ENCODE measurements at regions not wholly inside any gene's neighbourhood (a gene's known extent, or its start where the extent isn't known, plus 50 kb on each side); places are given as distances from the start of the nearest gene placed in this dataset.

DNA sequence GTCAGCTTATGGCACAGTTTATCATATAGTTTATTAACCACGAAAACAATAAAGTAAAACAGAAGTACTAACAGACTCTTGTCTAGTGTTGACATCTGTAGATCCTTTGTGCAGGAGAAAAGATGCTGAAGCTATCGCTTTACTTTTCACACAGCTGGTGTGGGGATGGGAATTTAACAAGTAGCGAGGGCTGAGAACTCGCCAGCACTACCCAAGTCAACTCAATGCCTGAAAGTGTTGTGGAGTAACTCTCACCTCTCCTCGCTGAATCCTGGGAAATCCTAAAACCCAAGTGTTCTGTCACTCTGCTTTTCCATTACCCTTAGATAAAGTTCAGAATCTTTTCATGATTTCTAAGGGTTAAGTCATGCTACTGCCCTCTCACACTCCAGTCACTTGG is 264.2 kb downstream of the BMP4 start:
- Histone ChIP-seq H3K4me3 (ENCODE audit: low read depth in 2 of 2, low read length in 1 of 2) (no peak overlapping the region), H3F3A (replicated peaks; ENCODE audit: insufficient read depth) (no peaks in the 10 kb centered on the region), H3K79me2 (ENCODE audit: insufficient read depth) (no peaks in the 10 kb centered on the region), H3K4me1 (ENCODE audit: control insufficient read depth in 1 of 2, insufficient read depth in 2 of 2, low read depth in 1 of 2, low read length in 1 of 2) (no peaks in the 10 kb centered on the region), H3K9me2 (no peaks in the 10 kb centered on the region), H3K27me3 (ENCODE audit: insufficient read depth) (no peaks in the 10 kb centered on the region), H3K4me2 (no peak overlapping the region), H3K27ac (ENCODE audit: low read depth in 2 of 2, low read length in 1 of 2) (no peak overlapping the region), H2AFZ (ENCODE audit: low read depth) (no peak overlapping the region), H3K9ac (no peak overlapping the region), H3K9me3 (no peaks in the 10 kb centered on the region), H3K36me3 (replicated peaks in 1 of 2; ENCODE audit: control insufficient read depth in 1 of 2, insufficient read depth in 2 of 2, low read length in 1 of 2) (no peaks in the 10 kb centered on the region), H4K20me1 (ENCODE audit: insufficient read depth) (no peaks in the 10 kb centered on the region)
- ChIA-PET CTCF (no interaction called here), POLR2A (no interaction called here)
- TF ChIP-seq POLR2AphosphoS5 (IDR thresholded peaks at IDR 0.05; ENCODE audit: low read depth, low read length), result no peak
- TF ChIP-seq, protein P1, sequence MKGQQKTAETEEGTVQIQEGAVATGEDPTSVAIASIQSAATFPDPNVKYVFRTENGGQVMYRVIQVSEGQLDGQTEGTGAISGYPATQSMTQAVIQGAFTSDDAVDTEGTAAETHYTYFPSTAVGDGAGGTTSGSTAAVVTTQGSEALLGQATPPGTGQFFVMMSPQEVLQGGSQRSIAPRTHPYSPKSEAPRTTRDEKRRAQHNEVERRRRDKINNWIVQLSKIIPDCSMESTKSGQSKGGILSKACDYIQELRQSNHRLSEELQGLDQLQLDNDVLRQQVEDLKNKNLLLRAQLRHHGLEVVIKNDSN (IDR thresholded peaks at IDR 0.05; ENCODE audit: borderline replicate concordance, low read depth), result no peak
- no peak for TF ChIP-seq TCF12 (IDR thresholded peaks at IDR 0.05)
- TF ChIP-seq SIN3A (IDR thresholded peaks at IDR 0.05; ENCODE audit: borderline replicate concordance, low read depth, low read length), result no peak
- no peak for TF ChIP-seq RFX5 (IDR thresholded peaks at IDR 0.05; ENCODE audit: low read length)
- TF ChIP-seq SMC3 (IDR thresholded peaks at IDR 0.05; ENCODE audit: low read depth, low read length), result no peak
- TF ChIP-seq CHD2 (IDR thresholded peaks at IDR 0.05; ENCODE audit: low read length, partially characterized antibody), result no peak
- no peak for TF ChIP-seq NRF1 (IDR thresholded peaks at IDR 0.05; ENCODE audit: low read depth, low read length)
- no peak for TF ChIP-seq RXRA (IDR thresholded peaks at IDR 0.05; ENCODE audit: borderline replicate concordance, low read depth)
- no peak for TF ChIP-seq JUND (IDR thresholded peaks at IDR 0.05)
- TF ChIP-seq, protein P2, sequence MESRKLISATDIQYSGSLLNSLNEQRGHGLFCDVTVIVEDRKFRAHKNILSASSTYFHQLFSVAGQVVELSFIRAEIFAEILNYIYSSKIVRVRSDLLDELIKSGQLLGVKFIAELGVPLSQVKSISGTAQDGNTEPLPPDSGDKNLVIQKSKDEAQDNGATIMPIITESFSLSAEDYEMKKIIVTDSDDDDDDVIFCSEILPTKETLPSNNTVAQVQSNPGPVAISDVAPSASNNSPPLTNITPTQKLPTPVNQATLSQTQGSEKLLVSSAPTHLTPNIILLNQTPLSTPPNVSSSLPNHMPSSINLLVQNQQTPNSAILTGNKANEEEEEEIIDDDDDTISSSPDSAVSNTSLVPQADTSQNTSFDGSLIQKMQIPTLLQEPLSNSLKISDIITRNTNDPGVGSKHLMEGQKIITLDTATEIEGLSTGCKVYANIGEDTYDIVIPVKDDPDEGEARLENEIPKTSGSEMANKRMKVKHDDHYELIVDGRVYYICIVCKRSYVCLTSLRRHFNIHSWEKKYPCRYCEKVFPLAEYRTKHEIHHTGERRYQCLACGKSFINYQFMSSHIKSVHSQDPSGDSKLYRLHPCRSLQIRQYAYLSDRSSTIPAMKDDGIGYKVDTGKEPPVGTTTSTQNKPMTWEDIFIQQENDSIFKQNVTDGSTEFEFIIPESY (IDR thresholded peaks at IDR 0.05; ENCODE audit: borderline replicate concordance, low read depth), result no peak
- TF ChIP-seq, protein P3, sequence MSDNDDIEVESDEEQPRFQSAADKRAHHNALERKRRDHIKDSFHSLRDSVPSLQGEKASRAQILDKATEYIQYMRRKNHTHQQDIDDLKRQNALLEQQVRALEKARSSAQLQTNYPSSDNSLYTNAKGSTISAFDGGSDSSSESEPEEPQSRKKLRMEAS (IDR thresholded peaks at IDR 0.05; ENCODE audit: low read depth), result no peak
- DNase-seq, result no peak
- 25% methylated on average over 5 of the region's 5 CpGs for WGBS (ENCODE audit: low lambda C conversion rate)

DNA sequence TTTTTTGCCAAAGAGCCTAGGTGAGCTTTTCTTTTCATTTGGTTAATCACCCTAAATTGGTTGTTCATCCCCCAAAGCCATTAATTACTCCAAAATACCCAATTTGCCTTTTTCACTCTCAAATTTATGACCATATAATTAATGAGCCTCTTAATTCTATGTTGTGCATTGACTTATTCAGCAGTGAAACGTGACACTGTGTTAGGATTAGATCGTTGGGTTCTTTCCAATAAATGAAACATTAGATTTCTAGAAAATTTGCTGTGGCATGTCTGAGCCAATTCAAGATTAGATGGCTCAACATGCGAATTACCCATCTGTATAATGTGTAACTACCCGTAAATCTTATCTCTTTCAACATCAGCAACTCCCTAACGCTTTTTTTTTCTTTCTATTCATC is 273.4 kb downstream of the BMP4 start:
- Histone ChIP-seq H3K4me1 (ENCODE audit: control insufficient read depth in 1 of 2, insufficient read depth in 2 of 2, low read depth in 1 of 2, low read length in 1 of 2) (no peaks in the 10 kb centered on the region), H3K27me3 (ENCODE audit: insufficient read depth) (no peaks in the 10 kb centered on the region), H3K4me3 (ENCODE audit: low read depth in 2 of 2, low read length in 1 of 2) (no peak overlapping the region), H3K9me3 (no peaks in the 10 kb centered on the region), H3K36me3 (replicated peaks in 1 of 2; ENCODE audit: control insufficient read depth in 1 of 2, insufficient read depth in 2 of 2, low read length in 1 of 2) (no peaks in the 10 kb centered on the region), H3F3A (replicated peaks; ENCODE audit: insufficient read depth) (no peaks in the 10 kb centered on the region), H3K4me2 (no peak overlapping the region), H3K27ac (ENCODE audit: low read depth in 2 of 2, low read length in 1 of 2) (no peak overlapping the region), H3K79me2 (ENCODE audit: insufficient read depth) (no peaks in the 10 kb centered on the region), H2AFZ (ENCODE audit: low read depth) (no peak overlapping the region), H3K9me2 (no peaks in the 10 kb centered on the region), H3K9ac (no peak overlapping the region), H4K20me1 (ENCODE audit: insufficient read depth) (no peaks in the 10 kb centered on the region)
- WGBS (ENCODE audit: low lambda C conversion rate), result 14% methylated on average over 5 of the region's 5 CpGs
- POLR2A ChIA-PET, result no interaction called here
- no peak for DNase-seq
- TF ChIP-seq, protein P4, sequence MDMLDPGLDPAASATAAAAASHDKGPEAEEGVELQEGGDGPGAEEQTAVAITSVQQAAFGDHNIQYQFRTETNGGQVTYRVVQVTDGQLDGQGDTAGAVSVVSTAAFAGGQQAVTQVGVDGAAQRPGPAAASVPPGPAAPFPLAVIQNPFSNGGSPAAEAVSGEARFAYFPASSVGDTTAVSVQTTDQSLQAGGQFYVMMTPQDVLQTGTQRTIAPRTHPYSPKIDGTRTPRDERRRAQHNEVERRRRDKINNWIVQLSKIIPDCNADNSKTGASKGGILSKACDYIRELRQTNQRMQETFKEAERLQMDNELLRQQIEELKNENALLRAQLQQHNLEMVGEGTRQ (IDR thresholded peaks at IDR 0.05; ENCODE audit: borderline replicate concordance, low read depth, low read length), result no peak
- CTCF ChIA-PET, result no interaction called here
